MM.1S (cell line): ENCODE measurements at regions not wholly inside any gene's neighbourhood (a gene's known extent, or its start where the extent isn't known, plus 50 kb on each side); places are given as distances from the start of the nearest gene placed in this dataset.

ENCODE experiments used
- DNase-seq: peaks from one replicate; pipeline ENCODE4 v3.0.0-alpha.2; 2015
- H2AFZ ChIP-seq: fragments of 300-600 bp; sonication (generic); 2 replicates; pipeline ENCODE4 v1.6.0; 2016; ENCODE audit warnings: antibody characterized with exemption, low read length
- H3F3A ChIP-seq: fragments of 300-600 bp; sonication (generic); 2 replicates; pipeline ENCODE4 v1.6.1; 2016; ENCODE audit warnings: mild to moderate bottlenecking, antibody characterized with exemption, low read length, moderate library complexity, mixed read lengths; ENCODE audit not compliant: insufficient read depth
- H3K27ac ChIP-seq: fragments of 300-600 bp; sonication (generic); 2 replicates; pipeline ENCODE4 v1.5.1; 2016; ENCODE audit warnings: mild to moderate bottlenecking, low read length
- H3K27me3 ChIP-seq: fragments of 300-600 bp; sonication (generic); replicated peaks from 2 replicates; pipeline ENCODE4 v1.6.0; 2016; ENCODE audit warnings: low read length; ENCODE audit not compliant: insufficient read depth
- H3K36me3 ChIP-seq: fragments of 300-600 bp; sonication (generic); replicated peaks from 2 replicates; pipeline ENCODE4 v1.6.1; 2016; ENCODE audit warnings: mild to moderate bottlenecking, low read length, mixed read lengths; ENCODE audit not compliant: insufficient read depth
- H3K4me1 ChIP-seq: fragments of 300-600 bp; sonication (generic); 2 replicates; pipeline ENCODE4 v1.6.1; 2016; ENCODE audit warnings: low read length, mixed read lengths
- H3K4me2 ChIP-seq: fragments of 300-600 bp; sonication (generic); 2 replicates; pipeline ENCODE4 v1.6.0; 2016; ENCODE audit warnings: low read depth, low read length
- H3K4me3 ChIP-seq: fragments of 300-600 bp; sonication (generic); 2 replicates; pipeline ENCODE4 v1.5.1; 2016; ENCODE audit warnings: low read length, mixed read lengths
- H3K79me2 ChIP-seq: fragments of 300-600 bp; sonication (generic); 2 replicates; pipeline ENCODE4 v1.6.1; 2016; ENCODE audit warnings: mixed run types, low read length, mixed read lengths
- H3K9ac ChIP-seq: fragments of 300-600 bp; sonication (generic); 2 replicates; pipeline ENCODE4 v1.6.1; 2016; ENCODE audit warnings: low read length, mixed read lengths
- H3K9me2 ChIP-seq: fragments of 300-600 bp; sonication (generic); replicated peaks from 2 replicates; pipeline ENCODE4 v1.6.1; 2016; ENCODE audit warnings: mild to moderate bottlenecking, low read length, mixed read lengths; ENCODE audit not compliant: insufficient read depth
- H3K9me3 ChIP-seq: fragments of 300-600 bp; sonication (generic); replicated peaks from 2 replicates; pipeline ENCODE4 v1.6.1; 2016; ENCODE audit warnings: mild to moderate bottlenecking, low read length, mixed read lengths; ENCODE audit not compliant: insufficient read depth
- H4K20me1 ChIP-seq: fragments of 300-600 bp; sonication (generic); 2 replicates; pipeline ENCODE4 v1.6.1; 2016; ENCODE audit warnings: mild to moderate bottlenecking, low read length, moderate library complexity, mixed read lengths; ENCODE audit not compliant: insufficient read depth
- EZH2 ChIP-seq: fragments of 300-600 bp; sonication (generic); optimal IDR thresholded peaks from 2 replicates; pipeline ENCODE3; 2017; ENCODE audit warnings: low read depth, mild to moderate bottlenecking, antibody characterized with exemption, low read length, mixed read lengths
- EZH2phosphoT487 ChIP-seq: fragments of 300-600 bp; sonication (generic); IDR thresholded peaks from 2 replicates; pipeline ENCODE4 v1.6.1; 2018; ENCODE audit warnings: antibody characterized with exemption, low read length
- TF ChIP-seq, protein P1 (sequence below): fragments of 300-600 bp; sonication (generic); IDR thresholded peaks from 2 replicates; pipeline ENCODE4 v1.5.1; 2016; ENCODE audit warnings: antibody characterized with exemption, low read length, mixed read lengths

- Histone ChIP-seq H3K4me1 (no peaks in the 10 kb centered on the region), H3K9ac (no peak overlapping the region), H2AFZ (no peak overlapping the region), H3F3A (no peaks in the 10 kb centered on the region), H3K27me3 (no peaks in the 10 kb centered on the region), H3K9me3 (no peaks in the 10 kb centered on the region; the same call in 1 of the 2 replicates), H3K79me2 (no peaks in the 10 kb centered on the region), H4K20me1 (no peaks in the 10 kb centered on the region), H3K9me2 (no peaks in the 10 kb centered on the region), H3K27ac (no peak overlapping the region), H3K36me3 (no peaks in the 10 kb centered on the region), H3K4me3 (no peak overlapping the region), H3K4me2 (no peak overlapping the region)
- no peak for DNase-seq
- TF ChIP-seq, protein P1, sequence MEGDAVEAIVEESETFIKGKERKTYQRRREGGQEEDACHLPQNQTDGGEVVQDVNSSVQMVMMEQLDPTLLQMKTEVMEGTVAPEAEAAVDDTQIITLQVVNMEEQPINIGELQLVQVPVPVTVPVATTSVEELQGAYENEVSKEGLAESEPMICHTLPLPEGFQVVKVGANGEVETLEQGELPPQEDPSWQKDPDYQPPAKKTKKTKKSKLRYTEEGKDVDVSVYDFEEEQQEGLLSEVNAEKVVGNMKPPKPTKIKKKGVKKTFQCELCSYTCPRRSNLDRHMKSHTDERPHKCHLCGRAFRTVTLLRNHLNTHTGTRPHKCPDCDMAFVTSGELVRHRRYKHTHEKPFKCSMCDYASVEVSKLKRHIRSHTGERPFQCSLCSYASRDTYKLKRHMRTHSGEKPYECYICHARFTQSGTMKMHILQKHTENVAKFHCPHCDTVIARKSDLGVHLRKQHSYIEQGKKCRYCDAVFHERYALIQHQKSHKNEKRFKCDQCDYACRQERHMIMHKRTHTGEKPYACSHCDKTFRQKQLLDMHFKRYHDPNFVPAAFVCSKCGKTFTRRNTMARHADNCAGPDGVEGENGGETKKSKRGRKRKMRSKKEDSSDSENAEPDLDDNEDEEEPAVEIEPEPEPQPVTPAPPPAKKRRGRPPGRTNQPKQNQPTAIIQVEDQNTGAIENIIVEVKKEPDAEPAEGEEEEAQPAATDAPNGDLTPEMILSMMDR, result no peak
- no peak for TF ChIP-seq EZH2
- TF ChIP-seq EZH2phosphoT487, result no peak
These were observed 192.0 kb upstream of the ZEB2 start for GRCh38 chr2:144711630-144712549.

GRCh38 chr2:144711084-144711483 lies 191.2 kb upstream of the ZEB2 start:
- Histone ChIP-seq H3K27ac (no peak overlapping the region), H3K79me2 (no peaks in the 10 kb centered on the region), H3K9me3 (no peaks in the 10 kb centered on the region; the same call in 1 of the 2 replicates), H2AFZ (no peak overlapping the region), H3K9ac (no peak overlapping the region), H3F3A (no peaks in the 10 kb centered on the region), H3K9me2 (no peaks in the 10 kb centered on the region), H3K36me3 (no peaks in the 10 kb centered on the region), H4K20me1 (no peaks in the 10 kb centered on the region), H3K4me3 (no peak overlapping the region), H3K4me1 (no peaks in the 10 kb centered on the region), H3K27me3 (no peaks in the 10 kb centered on the region), H3K4me2 (no peak overlapping the region)
- DNase-seq, result no peak
- TF ChIP-seq, protein P1, result no peak
- TF ChIP-seq EZH2 (no peak), EZH2phosphoT487 (no peak)

DNA sequence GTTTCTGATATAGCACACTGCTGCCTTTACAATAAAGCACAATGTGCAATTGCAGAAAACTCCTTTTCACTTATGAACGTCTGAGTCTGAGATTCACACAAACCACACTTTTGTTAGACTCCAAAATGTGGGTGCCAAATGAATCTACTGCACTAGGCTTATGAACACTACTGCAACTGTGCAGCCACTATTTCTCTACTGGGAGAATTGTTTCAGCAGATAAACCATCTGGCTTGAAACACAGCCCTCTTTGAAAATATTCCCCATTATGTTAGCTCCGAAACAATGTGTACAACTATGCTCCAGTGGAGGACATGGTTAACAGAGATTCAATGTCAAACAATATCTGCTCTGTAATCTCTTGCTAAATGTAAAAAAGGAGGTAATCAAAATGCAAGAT lies 188.7 kb upstream of the ZEB2 start:
- no peaks in the 10 kb centered on the region for H3K4me1 ChIP-seq
- no peak overlapping the region for H3K9ac ChIP-seq
- no peaks in the 10 kb centered on the region for H3F3A ChIP-seq
- no peak for DNase-seq
- H3K4me3 ChIP-seq, result no peak overlapping the region
- H3K27ac ChIP-seq, result no peak overlapping the region
- no peaks in the 10 kb centered on the region for H4K20me1 ChIP-seq
- H3K79me2 ChIP-seq, result no peaks in the 10 kb centered on the region
- TF ChIP-seq EZH2phosphoT487 (no peak), EZH2 (no peak)
- TF ChIP-seq, protein P1, result no peak
- no peak overlapping the region for H3K4me2 ChIP-seq
- H3K36me3 ChIP-seq, result no peaks in the 10 kb centered on the region
- no peak overlapping the region for H2AFZ ChIP-seq
- H3K9me3 ChIP-seq, result no peaks in the 10 kb centered on the region; the same call in 1 of the 2 replicates
- no peaks in the 10 kb centered on the region for H3K9me2 ChIP-seq
- H3K27me3 ChIP-seq, result no peaks in the 10 kb centered on the region
